Tibial artery (tissue), 4 donors: ENCODE measurements at regions not wholly inside any gene's neighbourhood (a gene's known extent, or its start where the extent isn't known, plus 50 kb on each side); places are given as distances from the start of the nearest gene placed in this dataset.

Source experiments
- DNase-seq, 2 donors: peaks; one replicate each; pipeline ENCODE4 v3.0.0-alpha.2; 2019
- H3K27ac ChIP-seq, 2 donors: fragments of 200-600 bp; sonication (generic) in 1 of 2; 1 replicate in 1 of 2; 2 replicates in 1 of 2; pipeline ENCODE4 v1.5.1; 2018 to 2019; ENCODE audit warnings: mild to moderate bottlenecking in 1 of 2
- H3K27me3 ChIP-seq, 2 donors: fragments of 200-600 bp; sonication (generic) in 1 of 2; one replicate each; pipeline versions ENCODE4 v1.5.1 to v1.6.0; 2016 to 2019
- H3K36me3 ChIP-seq, 3 donors: fragments of 200-600 bp; sonication (generic) in 2 of 3; one replicate each; pipeline ENCODE4 v1.5.1; 2016 to 2019; ENCODE audit warnings: mild to moderate bottlenecking in 2 of 3
- H3K4me1 ChIP-seq, 4 donors: fragments of 200-600 bp; sonication (generic) in 2 of 4; 1 replicate in 3 of 4; 2 replicates in 1 of 4; pipeline ENCODE4 v1.5.1; 2016 to 2019
- H3K4me3 ChIP-seq, 2 donors: fragments of 200-600 bp; sonication (generic) in 1 of 2; 1 replicate in 1 of 2; 2 replicates in 1 of 2; pipeline ENCODE4 v1.5.1; 2018 to 2019; ENCODE audit warnings: mild to moderate bottlenecking in 2 of 2
- H3K9me3 ChIP-seq, 3 donors: fragments of 200-600 bp; sonication (generic) in 1 of 3; one replicate each; pipeline ENCODE4 v1.5.1; 2016 to 2019
- CTCF ChIP-seq, 2 experiments: fragments of 200-600 bp in 1 of 2; fragments of 450-650 bp in 1 of 2; IDR thresholded peaks; one replicate each; pipeline ENCODE4 v1.5.1; 2017 to 2019; ENCODE audit warnings: antibody characterized with exemption in 2 of 2, mild to moderate bottlenecking in 1 of 2, moderate library complexity in 1 of 2
- intact Hi-C: fragments of 100-400 bp; cut with DNase I; formaldehyde crosslinking; loops from one replicate; pipeline ENCODE4 v1.15.0; 2023; ENCODE audit warnings: low total_unique reads

GRCh38 chr10:129307141-129307540 lies 159.9 kb upstream of the MGMT start:
- TF ChIP-seq CTCF (IDR thresholded peaks at IDR 0.05), result no peak
- peaks cover 0 to 4% (median 0%) of the 10 kb centered on the region in 3 donors for H3K9me3 ChIP-seq
- no peak overlapping the region for H3K4me3 ChIP-seq
- DNase-seq, result no peak
- H3K4me1 ChIP-seq, result peaks cover 0 to 28% (median 10%) of the 10 kb centered on the region in 4 donors
- no peak overlapping the region for H3K27ac ChIP-seq
- intact Hi-C loops, result no loop called here
- H3K36me3 ChIP-seq, result no peaks in the 10 kb centered on the region
- no peaks in the 10 kb centered on the region for H3K27me3 ChIP-seq

- Histone ChIP-seq H3K27me3 (no peaks in the 10 kb centered on the region), H3K36me3 (no peaks in the 10 kb centered on the region), H3K4me1 (peaks cover 0 to 28% (median 10%) of the 10 kb centered on the region in 4 donors), H3K4me3 (no peak overlapping the region), H3K27ac (no peak overlapping the region), H3K9me3 (no peaks in the 10 kb centered on the region)
- DNase-seq, result no peak
- intact Hi-C loops, result no loop called here
- TF ChIP-seq CTCF (IDR thresholded peaks at IDR 0.05), result no peak
Measured at GRCh38 chr10:129308953-129309564, 158.0 kb upstream of the MGMT start.

- Histone ChIP-seq H3K27ac (no peak overlapping the region), H3K4me1 (peaks cover 0 to 28% (median 10%) of the 10 kb centered on the region in 4 donors), H3K27me3 (no peaks in the 10 kb centered on the region), H3K9me3 (no peaks in the 10 kb centered on the region), H3K36me3 (no peaks in the 10 kb centered on the region), H3K4me3 (no peak overlapping the region)
- no peak for DNase-seq
- intact Hi-C loops, result no loop called here
- TF ChIP-seq CTCF (IDR thresholded peaks at IDR 0.05), result no peak
Measured at GRCh38 chr10:129309565-129309964, 157.5 kb upstream of the MGMT start.

GRCh38 chr10:129310881-129311280 lies 156.2 kb upstream of the MGMT start:
- no peaks in the 10 kb centered on the region for H3K36me3 ChIP-seq
- no peak overlapping the region for H3K27ac ChIP-seq
- peaks cover 0 to 4% (median 0%) of the 10 kb centered on the region in 3 donors for H3K9me3 ChIP-seq
- no peaks in the 10 kb centered on the region for H3K27me3 ChIP-seq
- TF ChIP-seq CTCF (IDR thresholded peaks at IDR 0.05), result no peak
- DNase-seq, result no peak
- intact Hi-C loops, result no loop called here
- H3K4me1 ChIP-seq, result peaks cover 0 to 20% (median 9%) of the 10 kb centered on the region in 4 donors
- no peak overlapping the region for H3K4me3 ChIP-seq

GRCh38 chr10:129319934-129320333 lies 147.1 kb upstream of the MGMT start:
- DNase-seq, result no peak
- Histone ChIP-seq H3K4me3 (no peak overlapping the region), H3K9me3 (peaks cover 0 to 19% (median 11%) of the 10 kb centered on the region in 3 donors), H3K4me1 (no peaks in the 10 kb centered on the region), H3K27me3 (no peaks in the 10 kb centered on the region), H3K36me3 (no peaks in the 10 kb centered on the region), H3K27ac (no peak overlapping the region)
- no peak for TF ChIP-seq CTCF (IDR thresholded peaks at IDR 0.05)
- intact Hi-C loops, result no loop called here

GRCh38 chr10:129320340-129320739 lies 146.7 kb upstream of the MGMT start:
- Histone ChIP-seq H3K9me3 (peaks cover 0 to 19% (median 11%) of the 10 kb centered on the region in 3 donors), H3K4me3 (no peak overlapping the region), H3K4me1 (no peaks in the 10 kb centered on the region), H3K27ac (no peak overlapping the region), H3K27me3 (no peaks in the 10 kb centered on the region), H3K36me3 (no peaks in the 10 kb centered on the region)
- no peak for DNase-seq
- TF ChIP-seq CTCF (IDR thresholded peaks at IDR 0.05), result no peak
- intact Hi-C loops, result no loop called here
